ENCODE measurements at regions not wholly inside any gene's neighbourhood (a gene's known extent, or its start where the extent isn't known, plus 50 kb on each side); places are given as distances from the start of the nearest gene placed in this dataset.
"Not testable (repeated sequence)": the region's sequence is repeated elsewhere in the genome, so short reads cannot be mapped to it uniquely, and the experiment has no call there.

DNA sequence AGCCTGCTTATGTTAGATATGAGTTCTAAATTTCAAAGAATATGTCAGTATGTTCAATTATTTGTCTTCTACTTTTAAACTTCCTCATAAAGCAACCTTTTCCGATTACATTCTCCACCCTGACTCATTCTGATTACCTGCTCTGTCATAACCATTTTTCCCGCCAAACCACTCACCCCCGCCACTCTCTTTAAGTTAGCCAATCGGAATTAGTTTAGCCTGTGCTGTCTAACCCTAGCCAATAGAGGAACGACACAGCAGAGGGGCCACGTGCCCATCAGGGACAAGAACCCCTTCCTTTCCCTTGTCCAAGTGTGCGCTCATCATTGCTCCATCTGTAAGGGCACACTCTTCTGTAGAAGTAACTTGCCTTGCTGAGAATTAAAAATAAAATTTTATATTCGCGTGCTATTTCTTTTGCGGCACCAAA, 91.4 kb downstream of the CCDC71L start:
- no peak for DNase-seq (ENCODE audit: low read depth, low spot score)
- H3K4me3 ChIP-seq (ENCODE audit: low read length) = no peak overlapping the region
- H3K27ac ChIP-seq (ENCODE audit: low read length) = no peak overlapping the region
- H3K36me3 ChIP-seq (ENCODE audit: control insufficient read depth, insufficient read depth, low read length) = no peaks in the 10 kb centered on the region
- H3K27me3 ChIP-seq (ENCODE audit: control insufficient read depth, insufficient read depth, low read length) = no peaks in the 10 kb centered on the region
- no peaks in the 10 kb centered on the region for H3K9me3 ChIP-seq (ENCODE audit: control insufficient read depth, insufficient read depth, low read length)
- no CpG with 5 or more reads among the region's 10 CpGs for WGBS (ENCODE audit: insufficient coverage, insufficient read length)
- no peaks in the 10 kb centered on the region for H3K4me1 ChIP-seq (ENCODE audit: control insufficient read depth, insufficient read depth, low read length)

- DNase-seq (ENCODE audit: low read depth, low spot score) = no peak
- no peak overlapping the region for H3K27ac ChIP-seq (ENCODE audit: low read length)
- H3K4me1 ChIP-seq (ENCODE audit: control insufficient read depth, insufficient read depth, low read length) = no peaks in the 10 kb centered on the region
- H3K36me3 ChIP-seq (ENCODE audit: control insufficient read depth, insufficient read depth, low read length) = no peaks in the 10 kb centered on the region
- no peaks in the 10 kb centered on the region for H3K9me3 ChIP-seq (ENCODE audit: control insufficient read depth, insufficient read depth, low read length)
- WGBS (ENCODE audit: insufficient coverage, insufficient read length) = no CpG with 5 or more reads among the region's 4 CpGs
- no peaks in the 10 kb centered on the region for H3K27me3 ChIP-seq (ENCODE audit: control insufficient read depth, insufficient read depth, low read length)
- no peak overlapping the region for H3K4me3 ChIP-seq (ENCODE audit: low read length)
Observed at GRCh38 chr7:106568680-106569499, 92.1 kb downstream of the CCDC71L start.

DNA sequence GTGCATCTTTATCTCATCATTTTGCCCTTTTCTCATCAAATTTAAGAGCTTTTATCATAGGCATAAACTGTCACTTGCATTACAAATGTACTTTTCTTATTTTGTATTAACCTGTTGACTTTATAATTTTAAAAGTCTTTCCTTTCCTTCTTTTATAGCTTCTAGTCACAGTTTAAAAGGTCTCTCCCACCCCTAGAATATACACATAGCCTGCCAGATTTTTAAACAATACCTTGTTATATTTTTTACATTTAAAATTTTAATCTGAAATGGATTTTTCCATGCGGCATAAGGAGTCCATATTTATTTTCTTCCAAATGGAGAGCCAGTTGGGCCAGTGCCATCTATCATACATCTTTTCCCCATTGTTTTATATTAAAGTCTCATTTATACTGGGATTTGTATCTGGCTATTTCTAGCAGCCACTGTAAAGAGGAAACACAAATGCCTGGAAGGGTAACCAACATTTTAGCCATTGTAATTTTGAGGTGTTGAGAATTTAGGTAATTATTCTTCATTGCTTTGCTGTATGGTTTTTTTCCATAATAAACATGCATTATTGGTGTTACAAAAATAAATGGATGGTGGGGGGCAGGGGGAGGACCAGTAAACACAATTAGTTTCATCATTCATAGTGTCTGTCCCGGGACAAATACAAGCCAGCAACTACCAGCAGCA, 92.8 kb downstream of the CCDC71L start:
- no peaks in the 10 kb centered on the region for H3K4me1 ChIP-seq (ENCODE audit: control insufficient read depth, insufficient read depth, low read length)
- no peak for DNase-seq (ENCODE audit: low read depth, low spot score)
- H3K9me3 ChIP-seq (ENCODE audit: control insufficient read depth, insufficient read depth, low read length) = no peaks in the 10 kb centered on the region
- H3K27ac ChIP-seq (ENCODE audit: low read length) = no peak overlapping the region
- H3K36me3 ChIP-seq (ENCODE audit: control insufficient read depth, insufficient read depth, low read length) = no peaks in the 10 kb centered on the region
- H3K27me3 ChIP-seq (ENCODE audit: control insufficient read depth, insufficient read depth, low read length) = no peaks in the 10 kb centered on the region
- H3K4me3 ChIP-seq (ENCODE audit: low read length) = no peak overlapping the region
- WGBS (ENCODE audit: insufficient coverage, insufficient read length) = no CpG with 5 or more reads among the region's 2 CpGs

- not testable (repeated sequence) for H3K4me1 ChIP-seq (ENCODE audit: control insufficient read depth, insufficient read depth, low read length); H3K36me3 ChIP-seq (ENCODE audit: control insufficient read depth, insufficient read depth, low read length); H3K9me3 ChIP-seq (ENCODE audit: control insufficient read depth, insufficient read depth, low read length); H3K27me3 ChIP-seq (ENCODE audit: control insufficient read depth, insufficient read depth, low read length); H3K4me3 ChIP-seq (ENCODE audit: low read length); H3K27ac ChIP-seq (ENCODE audit: low read length); DNase-seq (ENCODE audit: low read depth, low spot score)
- WGBS (ENCODE audit: insufficient coverage, insufficient read length) = no CpG with 5 or more reads among the region's 15 CpGs
Observed at GRCh38 chr7:106567204-106568001, 93.6 kb downstream of the CCDC71L start.

- H3K27me3 ChIP-seq (ENCODE audit: control insufficient read depth, insufficient read depth, low read length) = no peaks in the 10 kb centered on the region
- H3K9me3 ChIP-seq (ENCODE audit: control insufficient read depth, insufficient read depth, low read length) = no peaks in the 10 kb centered on the region
- no peak overlapping the region for H3K4me3 ChIP-seq (ENCODE audit: low read length)
- no peaks in the 10 kb centered on the region for H3K4me1 ChIP-seq (ENCODE audit: control insufficient read depth, insufficient read depth, low read length)
- WGBS (ENCODE audit: insufficient coverage, insufficient read length) = no CpG with 5 or more reads among the region's 2 CpGs
- no peaks in the 10 kb centered on the region for H3K36me3 ChIP-seq (ENCODE audit: control insufficient read depth, insufficient read depth, low read length)
- no peak overlapping the region for H3K27ac ChIP-seq (ENCODE audit: low read length)
- no peak for DNase-seq (ENCODE audit: low read depth, low spot score)
Observed at GRCh38 chr7:106566672-106567071, 94.3 kb downstream of the CCDC71L start.

DNA sequence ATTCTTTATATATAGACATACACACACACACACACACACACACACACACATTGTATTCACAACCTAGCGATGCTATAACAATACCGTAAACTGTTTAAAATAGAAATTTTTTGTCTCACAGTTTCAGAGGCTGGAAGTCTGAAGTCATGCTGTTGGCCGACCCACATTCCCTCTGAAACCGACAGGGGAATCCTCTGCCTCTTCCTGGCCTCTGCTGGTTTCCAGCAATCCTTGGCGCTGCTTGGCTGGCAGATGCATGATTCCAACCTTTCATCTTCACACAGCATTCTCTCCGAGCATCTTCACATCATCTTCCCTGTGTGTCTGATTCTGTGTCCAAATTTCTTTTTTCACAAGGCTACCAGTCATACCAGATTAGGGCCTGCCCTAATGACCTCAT, 94.8 kb downstream of the CCDC71L start:
- no peak overlapping the region for H3K4me3 ChIP-seq (ENCODE audit: low read length)
- no peaks in the 10 kb centered on the region for H3K4me1 ChIP-seq (ENCODE audit: control insufficient read depth, insufficient read depth, low read length)
- WGBS (ENCODE audit: insufficient coverage, insufficient read length) = no CpG with 5 or more reads among the region's 6 CpGs
- no peaks in the 10 kb centered on the region for H3K27me3 ChIP-seq (ENCODE audit: control insufficient read depth, insufficient read depth, low read length)
- no peak overlapping the region for H3K27ac ChIP-seq (ENCODE audit: low read length)
- no peaks in the 10 kb centered on the region for H3K36me3 ChIP-seq (ENCODE audit: control insufficient read depth, insufficient read depth, low read length)
- no peaks in the 10 kb centered on the region for H3K9me3 ChIP-seq (ENCODE audit: control insufficient read depth, insufficient read depth, low read length)
- DNase-seq (ENCODE audit: low read depth, low spot score) = no peak

DNA sequence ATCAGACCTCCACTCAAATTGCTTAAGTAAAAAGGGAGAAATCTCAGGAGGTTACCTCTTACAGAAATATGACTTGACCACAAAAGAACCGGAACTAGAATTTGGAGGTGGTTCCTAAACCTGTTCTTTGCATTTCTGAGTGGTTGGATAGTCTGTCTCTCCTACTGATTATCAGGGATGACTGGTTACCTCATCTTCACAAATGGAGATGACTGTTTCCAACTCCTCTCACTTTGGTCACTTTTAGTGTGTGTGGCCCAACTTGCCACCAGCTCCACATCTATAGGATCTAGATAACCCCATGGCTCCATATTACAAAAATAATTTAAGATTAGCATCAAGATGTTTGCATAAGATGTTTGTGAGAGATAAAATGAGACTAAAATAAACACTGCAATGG, 95.5 kb downstream of the CCDC71L start:
- H3K27me3 ChIP-seq (ENCODE audit: control insufficient read depth, insufficient read depth, low read length) = no peaks in the 10 kb centered on the region
- no peak overlapping the region for H3K4me3 ChIP-seq (ENCODE audit: low read length)
- H3K9me3 ChIP-seq (ENCODE audit: control insufficient read depth, insufficient read depth, low read length) = no peaks in the 10 kb centered on the region
- H3K4me1 ChIP-seq (ENCODE audit: control insufficient read depth, insufficient read depth, low read length) = no peaks in the 10 kb centered on the region
- WGBS (ENCODE audit: insufficient coverage, insufficient read length) = no CpG with 5 or more reads among the region's 1 CpG
- no peaks in the 10 kb centered on the region for H3K36me3 ChIP-seq (ENCODE audit: control insufficient read depth, insufficient read depth, low read length)
- H3K27ac ChIP-seq (ENCODE audit: low read length) = no peak overlapping the region
- no peak for DNase-seq (ENCODE audit: low read depth, low spot score)

DNA sequence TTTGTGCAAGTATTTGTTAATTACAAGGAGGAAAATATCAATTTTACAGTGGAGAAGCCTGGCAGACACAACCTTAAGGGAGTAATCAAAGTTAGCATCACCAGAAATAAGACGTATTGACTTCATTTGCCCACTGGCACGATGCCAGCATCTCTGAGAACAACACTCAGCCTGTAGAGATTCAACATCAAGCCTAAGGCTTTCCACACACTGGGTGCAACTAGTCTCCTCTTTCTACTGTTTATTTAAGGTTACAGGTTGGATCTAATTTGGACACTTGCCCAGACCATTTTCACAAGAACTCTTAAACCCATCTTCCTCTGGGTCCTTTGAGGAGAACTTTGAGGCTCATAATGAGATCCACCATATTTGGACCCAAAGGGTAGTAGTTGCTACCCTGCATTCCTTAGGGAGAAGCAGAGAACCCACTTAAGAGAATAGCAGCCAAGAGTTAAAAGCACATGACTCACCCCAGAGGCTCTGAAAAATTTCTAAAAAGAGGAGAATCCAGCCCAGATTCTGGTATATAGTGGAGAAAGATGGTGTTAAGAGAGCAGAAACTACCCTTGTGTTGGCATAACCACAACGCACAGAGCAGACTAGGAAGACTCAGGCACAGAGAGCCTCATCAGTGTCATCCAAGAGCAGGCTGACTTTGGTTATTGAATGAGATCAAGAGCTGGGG, 97.3 kb downstream of the CCDC71L start:
- H3K4me1 ChIP-seq (ENCODE audit: control insufficient read depth, insufficient read depth, low read length) = no peaks in the 10 kb centered on the region
- H3K27ac ChIP-seq (ENCODE audit: low read length) = no peak overlapping the region
- H3K36me3 ChIP-seq (ENCODE audit: control insufficient read depth, insufficient read depth, low read length) = no peaks in the 10 kb centered on the region
- WGBS (ENCODE audit: insufficient coverage, insufficient read length) = no CpG with 5 or more reads among the region's 3 CpGs
- no peaks in the 10 kb centered on the region for H3K9me3 ChIP-seq (ENCODE audit: control insufficient read depth, insufficient read depth, low read length)
- H3K4me3 ChIP-seq (ENCODE audit: low read length) = no peak overlapping the region
- H3K27me3 ChIP-seq (ENCODE audit: control insufficient read depth, insufficient read depth, low read length) = no peaks in the 10 kb centered on the region
- DNase-seq (ENCODE audit: low read depth, low spot score) = no peak

DNA sequence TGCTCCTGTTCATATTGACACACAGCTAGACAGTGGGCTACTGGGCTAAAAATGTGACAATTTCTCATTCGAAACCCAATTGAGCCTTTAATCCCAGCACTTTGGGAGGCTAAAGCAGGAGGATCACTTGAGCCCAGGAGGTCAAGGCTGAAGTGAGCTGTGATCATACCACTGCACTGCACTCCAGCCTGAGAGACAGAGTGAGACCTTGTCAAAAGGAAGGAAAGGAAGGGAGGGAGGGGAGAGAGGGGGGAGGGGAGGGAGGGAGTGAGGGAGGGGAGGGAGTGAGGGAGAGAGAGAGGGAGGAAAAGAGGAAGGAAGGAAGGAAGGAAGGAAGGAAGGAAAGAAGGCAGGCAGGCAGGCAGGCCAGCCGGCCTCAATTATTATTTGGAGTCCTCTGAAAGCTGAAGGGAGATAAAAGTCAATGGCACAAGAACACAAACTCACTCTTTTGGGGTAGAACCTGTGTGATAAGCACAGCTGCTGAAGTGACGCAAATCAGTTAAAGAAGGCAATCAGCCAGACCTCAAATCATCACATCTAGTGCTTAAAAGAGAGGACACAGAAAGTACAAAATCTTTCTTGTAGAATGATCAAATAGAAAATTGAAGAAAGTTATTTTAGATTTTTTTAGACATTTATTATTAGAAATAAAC, 98.1 kb downstream of the CCDC71L start:
- Histone ChIP-seq H3K4me1 (ENCODE audit: control insufficient read depth, insufficient read depth, low read length) (no peaks in the 10 kb centered on the region), H3K27ac (ENCODE audit: low read length) (no peak overlapping the region), H3K9me3 (ENCODE audit: control insufficient read depth, insufficient read depth, low read length) (no peaks in the 10 kb centered on the region), H3K27me3 (ENCODE audit: control insufficient read depth, insufficient read depth, low read length) (no peaks in the 10 kb centered on the region), H3K4me3 (ENCODE audit: low read length) (no peak overlapping the region), H3K36me3 (ENCODE audit: control insufficient read depth, insufficient read depth, low read length) (no peaks in the 10 kb centered on the region)
- no peak for DNase-seq (ENCODE audit: low read depth, low spot score)
- WGBS (ENCODE audit: insufficient coverage, insufficient read length) = no CpG with 5 or more reads among the region's 3 CpGs

Data from iPS DF 6.9 (cell line).